Endothelial cell of umbilical vein (primary cell): ENCODE measurements at regions not wholly inside any gene's neighbourhood (a gene's known extent, or its start where the extent isn't known, plus 50 kb on each side); places are given as distances from the start of the nearest gene placed in this dataset.

Experiments used
- BruUV-seq: library from RNA; stranded (reverse); fragments of 400-500 nt; replicated peaks from 2 replicates; lab custom pipeline; 2021; lab: Mats Ljungman, UMichigan
- CTCF ChIA-PET: fragments of 300-600, 350-600 bp; sonication (Branson Sonifier 250); formaldehyde crosslinking; loops from one replicate; lab custom pipeline; 2021; ENCODE audit warnings: antibody characterized with exemption, inconsistent platforms; lab: Charles Lee
- POLR2A ChIA-PET: fragments of 300-600, 350-600 bp; sonication (Branson Sonifier 250); formaldehyde crosslinking; loops from one replicate; lab custom pipeline; 2021; ENCODE audit warnings: antibody characterized with exemption, inconsistent platforms; lab: Charles Lee
- DNase-seq: peaks from one replicate; pipeline ENCODE4 v3.0.0-alpha.2; 2011; ENCODE audit warnings: low read depth, low spot score
- FAIRE-seq: peaks from 2 replicates; lab custom pipeline; 2011; peaks lifted over from hg19 to GRCh38; lab: Jason Lieb, UNC
- H2AFZ ChIP-seq: 2 replicates; pipeline ENCODE4 v1.6.0; 2012; ENCODE audit warnings: low read depth, low read length, control low read depth, inconsistent platforms
- H3K27ac ChIP-seq: 2 replicates; pipeline ENCODE4 v1.5.1; 2011; ENCODE audit warnings: low read depth, mild to moderate bottlenecking, control low read depth, low read length, moderate library complexity; ENCODE audit not compliant: insufficient read depth
- H3K27me3 ChIP-seq, 2 experiments: 2 replicates each; pipeline versions ENCODE4 v1.6.0 to v1.6.1; 2011; ENCODE audit warnings: low read length in 2 of 2, mixed read lengths in 1 of 2; ENCODE audit not compliant: control insufficient read depth in 2 of 2, insufficient read depth in 2 of 2
- H3K36me3 ChIP-seq, 2 experiments: 2 replicates in 1 of 2; 3 replicates in 1 of 2; pipeline ENCODE4 v1.5.1; 2011; ENCODE audit warnings: low read length in 2 of 2, mild to moderate bottlenecking in 1 of 2, moderate library complexity in 1 of 2; ENCODE audit not compliant: control insufficient read depth in 2 of 2, insufficient read depth in 2 of 2; ENCODE audit errors: extremely low read depth in 1 of 2
- H3K4me1 ChIP-seq: 3 replicates; pipeline ENCODE4 v1.5.1; 2011; ENCODE audit warnings: mild to moderate bottlenecking, low read length; ENCODE audit not compliant: control insufficient read depth, insufficient read depth; ENCODE audit errors: extremely low read depth
- H3K4me2 ChIP-seq: 2 replicates; pipeline ENCODE4 v1.6.1; 2011; ENCODE audit warnings: low read length, control low read depth, mixed read lengths; ENCODE audit not compliant: insufficient read depth
- H3K4me3 ChIP-seq, 3 experiments: fragments of 200-600 bp in 1 of 3; sonication (generic), shearing (Covaris generic) in 1 of 3; replicated peaks in 1 of 3; 2 replicates each; pipeline ENCODE4 v1.5.1; 2011 to 2016; ENCODE audit warnings: control low read depth in 3 of 3, low read length in 3 of 3, mild to moderate bottlenecking in 2 of 3, inconsistent platforms in 1 of 3, low read depth in 1 of 3, moderate library complexity in 1 of 3; ENCODE audit not compliant: insufficient read depth in 1 of 3
- H3K79me2 ChIP-seq: 2 replicates; pipeline ENCODE4 v1.6.0; 2012; ENCODE audit warnings: low read length, inconsistent platforms; ENCODE audit not compliant: control insufficient read depth, insufficient read depth
- H3K9ac ChIP-seq: replicated peaks from 2 replicates; pipeline ENCODE3; 2011; ENCODE audit warnings: low read length, control low read depth; ENCODE audit not compliant: insufficient read depth; ENCODE audit errors: extremely low read depth
- H3K9me1 ChIP-seq: replicated peaks from 3 replicates; pipeline ENCODE4 v1.6.0; 2011; ENCODE audit warnings: mild to moderate bottlenecking, low read length; ENCODE audit not compliant: control insufficient read depth, insufficient read depth; ENCODE audit errors: extremely low read depth
- H3K9me3 ChIP-seq: replicated peaks from 2 replicates; pipeline ENCODE4 v1.5.1; 2012; ENCODE audit warnings: low read length, inconsistent platforms; ENCODE audit not compliant: control insufficient read depth, insufficient read depth
- H4K20me1 ChIP-seq: replicated peaks from 2 replicates; pipeline ENCODE3; 2011; ENCODE audit warnings: mild to moderate bottlenecking, low read length; ENCODE audit not compliant: control insufficient read depth, insufficient read depth; ENCODE audit errors: extremely low read depth
- EZH2 ChIP-seq: IDR thresholded peaks from 2 replicates; pipeline ENCODE4 v1.6.1; 2012; ENCODE audit warnings: borderline replicate concordance, low read depth, mild to moderate bottlenecking, moderate library complexity, low read length, inconsistent platforms; ENCODE audit not compliant: severe bottlenecking
- FOS ChIP-seq: IDR thresholded peaks from 2 replicates; pipeline ENCODE4 v1.6.1; 2011; ENCODE audit warnings: mild to moderate bottlenecking, low read length, moderate library complexity, borderline replicate concordance; ENCODE audit not compliant: insufficient read depth
- GATA2 ChIP-seq: IDR thresholded peaks from 2 replicates; pipeline ENCODE4 v1.7.0; 2011; ENCODE audit warnings: low read depth, mild to moderate bottlenecking, moderate library complexity, mixed read lengths, low read length; ENCODE audit not compliant: insufficient read length, insufficient read depth
- JUN ChIP-seq: IDR thresholded peaks from 2 replicates; pipeline ENCODE4 v1.6.1; 2011; ENCODE audit warnings: borderline replicate concordance, low read depth; ENCODE audit not compliant: insufficient read length, insufficient read depth
- MYC ChIP-seq: IDR thresholded peaks from one replicate; pipeline ENCODE4 v1.6.1; 2011; ENCODE audit warnings: mild to moderate bottlenecking, low read depth, low read length
- POLR2A ChIP-seq: IDR thresholded peaks from 2 replicates; pipeline ENCODE4 v1.6.1; 2012; ENCODE audit warnings: low read depth, mild to moderate bottlenecking, control low read depth, low read length
- POLR2AphosphoS5 ChIP-seq: IDR thresholded peaks from 2 replicates; pipeline ENCODE4 v1.6.1; 2012; ENCODE audit warnings: low read depth, mild to moderate bottlenecking, control low read depth, low read length, moderate library complexity; ENCODE audit not compliant: insufficient read depth
- dilution Hi-C: fragments of 300-500 bp; cut with MboI; formaldehyde crosslinking; loops from one replicate; pipeline ENCODE4 v1.15.0; 2019; ENCODE audit warnings: low sequenced_read_pairs; ENCODE audit not compliant: extremely low pct_ligation_motif_present
- intact Hi-C: fragments of 100-400 bp; cut with micrococcal nuclease; formaldehyde crosslinking; loops from one replicate; pipeline ENCODE4 v1.10.0; 2022
- TF ChIP-seq, protein P1 (sequence below): IDR thresholded peaks from 2 replicates; pipeline ENCODE4 v1.6.1; 2011; ENCODE audit not compliant: insufficient read depth, insufficient read length
- TF ChIP-seq, protein P2 (sequence below), 2 donors: IDR thresholded peaks; 1 replicate in 1 of 2; 2 replicates in 1 of 2; pipeline ENCODE4 v1.5.1; 2011; ENCODE audit warnings: low read length in 2 of 2, mild to moderate bottlenecking in 2 of 2, moderate library complexity in 2 of 2, control low read depth in 1 of 2, inconsistent platforms in 1 of 2, low read depth in 1 of 2; ENCODE audit not compliant: insufficient read depth in 1 of 2; ENCODE audit errors: extremely low read depth in 1 of 2

DNA sequence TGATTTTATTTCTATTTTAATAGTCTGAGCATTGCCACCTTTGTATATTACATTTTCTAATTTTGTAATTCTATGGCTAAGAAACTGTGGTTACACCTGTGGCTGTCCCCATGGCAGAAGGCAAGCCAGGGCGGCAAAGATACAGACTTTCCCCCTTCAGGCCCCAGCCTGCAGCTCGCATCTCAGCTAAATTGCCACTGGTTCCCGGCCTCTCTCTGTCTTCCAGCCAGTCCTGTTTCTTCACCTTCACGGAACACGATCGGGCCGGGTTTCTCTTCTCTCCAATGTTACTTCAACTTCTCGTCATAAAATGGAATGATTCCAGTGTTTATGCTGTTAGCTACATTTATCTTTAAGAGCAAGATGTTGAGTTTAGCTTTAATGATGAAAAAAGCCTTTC is 124.5 kb upstream of the ZNF507 start:
- Histone ChIP-seq H2AFZ (no peak overlapping the region), H3K9me3 (no peaks in the 10 kb centered on the region), H3K36me3 (no peaks in the 10 kb centered on the region), H3K27me3 (peaks cover 0 to 7% of the 10 kb centered on the region in 2 experiments), H3K4me1 (no peaks in the 10 kb centered on the region), H3K4me2 (no peak overlapping the region), H3K27ac (no peak overlapping the region), H3K9me1 (no peaks in the 10 kb centered on the region), H3K4me3 (no peak overlapping the region), H3K9ac (no peak overlapping the region), H4K20me1 (no peaks in the 10 kb centered on the region), H3K79me2 (no peaks in the 10 kb centered on the region)
- dilution Hi-C loops (no loop called here), intact Hi-C loops (no loop called here)
- no peak for FAIRE-seq
- POLR2A ChIA-PET: no interaction called here
- CTCF ChIA-PET: interaction anchor here (1.1 to 6.2 kb wide), 2 partner anchors 40 to 1538 kb away, joined by 4 to 117 read pairs; no protein-coding TSS in a partner anchor
- no peak for TF ChIP-seq JUN
- TF ChIP-seq POLR2AphosphoS5: no peak
- no peak for TF ChIP-seq MYC
- TF ChIP-seq, protein P1, sequence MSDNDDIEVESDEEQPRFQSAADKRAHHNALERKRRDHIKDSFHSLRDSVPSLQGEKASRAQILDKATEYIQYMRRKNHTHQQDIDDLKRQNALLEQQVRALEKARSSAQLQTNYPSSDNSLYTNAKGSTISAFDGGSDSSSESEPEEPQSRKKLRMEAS: no peak
- no peak for TF ChIP-seq POLR2A
- TF ChIP-seq EZH2: no peak
- TF ChIP-seq, protein P2, sequence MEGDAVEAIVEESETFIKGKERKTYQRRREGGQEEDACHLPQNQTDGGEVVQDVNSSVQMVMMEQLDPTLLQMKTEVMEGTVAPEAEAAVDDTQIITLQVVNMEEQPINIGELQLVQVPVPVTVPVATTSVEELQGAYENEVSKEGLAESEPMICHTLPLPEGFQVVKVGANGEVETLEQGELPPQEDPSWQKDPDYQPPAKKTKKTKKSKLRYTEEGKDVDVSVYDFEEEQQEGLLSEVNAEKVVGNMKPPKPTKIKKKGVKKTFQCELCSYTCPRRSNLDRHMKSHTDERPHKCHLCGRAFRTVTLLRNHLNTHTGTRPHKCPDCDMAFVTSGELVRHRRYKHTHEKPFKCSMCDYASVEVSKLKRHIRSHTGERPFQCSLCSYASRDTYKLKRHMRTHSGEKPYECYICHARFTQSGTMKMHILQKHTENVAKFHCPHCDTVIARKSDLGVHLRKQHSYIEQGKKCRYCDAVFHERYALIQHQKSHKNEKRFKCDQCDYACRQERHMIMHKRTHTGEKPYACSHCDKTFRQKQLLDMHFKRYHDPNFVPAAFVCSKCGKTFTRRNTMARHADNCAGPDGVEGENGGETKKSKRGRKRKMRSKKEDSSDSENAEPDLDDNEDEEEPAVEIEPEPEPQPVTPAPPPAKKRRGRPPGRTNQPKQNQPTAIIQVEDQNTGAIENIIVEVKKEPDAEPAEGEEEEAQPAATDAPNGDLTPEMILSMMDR (IDR thresholded peaks at IDR 0.05; ENCODE audit: extremely low read depth in 1 of 2, insufficient read depth in 1 of 2, low read depth in 1 of 2, low read length in 2 of 2): no peak
- no peak for TF ChIP-seq FOS
- no peak for TF ChIP-seq GATA2
- BruUV-seq: no TSS peak
- DNase-seq: no peak
